HUES64 (cell line): ENCODE measurements at regions not wholly inside any gene's neighbourhood (a gene's known extent, or its start where the extent isn't known, plus 50 kb on each side); places are given as distances from the start of the nearest gene placed in this dataset.

ENCODE experiments used
- H3K27ac ChIP-seq: 2 replicates; pipeline ENCODE4 v1.7.0; 2013; ENCODE audit warnings: low read depth, low read length, inconsistent platforms
- H3K27me3 ChIP-seq: 2 replicates; pipeline ENCODE4 v1.6.1; 2013; ENCODE audit warnings: mild to moderate bottlenecking, low read length; ENCODE audit not compliant: insufficient read depth
- H3K36me3 ChIP-seq: 2 replicates; pipeline ENCODE4 v1.6.1; 2013; ENCODE audit warnings: mild to moderate bottlenecking, low read length; ENCODE audit not compliant: insufficient read depth
- H3K4me1 ChIP-seq: 2 replicates; pipeline ENCODE4 v1.6.1; 2013; ENCODE audit warnings: mild to moderate bottlenecking, low read length, moderate library complexity; ENCODE audit not compliant: insufficient read depth
- H3K4me3 ChIP-seq: 2 replicates; pipeline ENCODE4 v1.5.1; 2013; ENCODE audit warnings: mild to moderate bottlenecking, low read length, moderate library complexity
- H3K9ac ChIP-seq: 2 replicates; pipeline ENCODE4 v1.6.1; 2013; ENCODE audit warnings: mild to moderate bottlenecking, low read depth, low read length
- H3K9me3 ChIP-seq: 2 replicates; pipeline ENCODE4 v1.6.1; 2013; ENCODE audit warnings: low read depth, low read length; ENCODE audit not compliant: insufficient read depth
- WGBS: fragments of 150-250, 120-280 bp; methylation state at CpG from one replicate; pipeline ENCODE4 v1.1.7; 2013; ENCODE audit warnings: missing lambda C conversion rate; 5-methylcytosine and 5-hydroxymethylcytosine counted together

DNA sequence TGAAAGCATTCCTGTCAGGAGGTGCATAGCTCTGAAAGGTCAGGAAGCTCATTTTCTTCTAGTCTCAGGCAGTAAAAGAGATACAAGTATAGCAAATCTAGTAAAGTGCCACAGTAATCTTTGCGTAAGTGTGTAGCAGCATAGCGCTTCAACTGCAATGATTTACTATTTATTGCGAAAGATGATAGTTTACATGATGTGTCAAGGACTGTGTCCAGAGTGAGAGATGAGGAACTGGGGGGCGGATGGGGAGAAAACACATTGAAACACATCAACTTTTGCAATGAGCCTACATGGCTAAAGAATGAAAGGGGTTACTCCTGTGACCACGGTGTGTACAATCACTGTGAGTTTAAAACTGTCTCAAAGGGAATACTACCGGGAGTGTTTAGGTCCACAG is 644.4 kb downstream of the GALR1 start:
- H3K27me3 ChIP-seq, result no peaks in the 10 kb centered on the region
- H3K36me3 ChIP-seq, result no peaks in the 10 kb centered on the region
- no peak overlapping the region for H3K9ac ChIP-seq
- no peak overlapping the region for H3K4me3 ChIP-seq
- 97% methylated on average over 6 of the region's 6 CpGs for WGBS
- H3K4me1 ChIP-seq, result peaks cover 52% of the 10 kb centered on the region
- no peak overlapping the region for H3K27ac ChIP-seq
- H3K9me3 ChIP-seq, result no peaks in the 10 kb centered on the region

DNA sequence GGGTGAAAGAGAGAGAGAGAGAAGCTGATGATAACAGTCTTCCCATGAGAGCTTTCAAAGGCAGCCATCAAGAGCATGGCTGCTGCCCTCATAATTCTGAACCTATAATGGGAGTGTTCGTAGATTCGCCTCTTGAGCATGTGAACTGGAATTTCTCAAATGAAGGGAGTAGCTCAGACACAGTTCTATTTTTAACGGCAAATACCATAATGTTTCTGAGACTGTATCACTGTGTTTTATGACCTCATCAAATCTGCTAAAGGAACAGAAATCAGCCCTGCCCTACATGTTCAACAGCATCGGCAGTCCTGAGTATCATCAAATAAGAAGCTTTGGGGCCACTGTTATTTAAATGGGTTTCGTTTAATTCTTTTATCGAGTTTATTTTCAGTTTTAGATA is 645.6 kb downstream of the GALR1 start:
- no peak overlapping the region for H3K4me3 ChIP-seq
- WGBS, result 97% methylated on average over 6 of the region's 6 CpGs
- peaks cover 52% of the 10 kb centered on the region for H3K4me1 ChIP-seq
- H3K9ac ChIP-seq, result no peak overlapping the region
- H3K36me3 ChIP-seq, result no peaks in the 10 kb centered on the region
- H3K27me3 ChIP-seq, result no peaks in the 10 kb centered on the region
- no peaks in the 10 kb centered on the region for H3K9me3 ChIP-seq
- H3K27ac ChIP-seq, result no peak overlapping the region

DNA sequence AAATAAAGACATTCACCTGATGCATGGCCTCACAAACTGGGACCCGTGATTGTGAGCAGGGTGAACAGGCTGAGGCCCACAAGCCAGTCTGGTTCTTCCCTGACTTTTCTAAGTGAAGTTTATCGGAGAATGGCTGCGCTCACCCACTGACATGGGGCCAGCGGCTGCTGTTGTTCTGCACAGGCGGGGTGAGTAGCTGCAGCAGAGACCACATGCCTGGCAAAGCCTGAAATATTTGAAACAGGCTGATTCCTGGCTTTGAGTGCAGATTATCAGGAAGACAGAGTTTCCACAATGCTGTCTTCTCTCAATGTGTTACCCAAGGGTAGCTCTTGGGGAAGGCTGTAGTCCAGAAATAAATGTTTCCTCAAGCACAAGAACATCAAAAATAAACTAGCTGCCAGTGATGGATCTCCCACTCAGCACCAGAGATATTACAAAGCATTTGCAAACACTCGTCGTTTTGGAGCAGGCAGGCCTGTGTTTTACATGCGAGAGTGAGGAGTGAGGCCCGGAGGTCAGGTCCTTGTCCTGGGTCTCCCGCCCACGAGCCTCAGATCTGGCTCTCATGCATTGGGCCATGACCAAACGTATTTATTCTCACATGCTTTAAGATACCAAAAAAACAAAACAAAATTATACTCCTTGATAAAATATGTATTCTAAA is 647.1 kb downstream of the GALR1 start:
- H3K4me1 ChIP-seq, result peaks cover 46% of the 10 kb centered on the region
- no peak overlapping the region for H3K4me3 ChIP-seq
- H3K27ac ChIP-seq, result no peak overlapping the region
- WGBS, result 69% methylated on average over 12 of the region's 12 CpGs
- no peaks in the 10 kb centered on the region for H3K27me3 ChIP-seq
- H3K9ac ChIP-seq, result no peak overlapping the region
- no peaks in the 10 kb centered on the region for H3K9me3 ChIP-seq
- no peaks in the 10 kb centered on the region for H3K36me3 ChIP-seq

DNA sequence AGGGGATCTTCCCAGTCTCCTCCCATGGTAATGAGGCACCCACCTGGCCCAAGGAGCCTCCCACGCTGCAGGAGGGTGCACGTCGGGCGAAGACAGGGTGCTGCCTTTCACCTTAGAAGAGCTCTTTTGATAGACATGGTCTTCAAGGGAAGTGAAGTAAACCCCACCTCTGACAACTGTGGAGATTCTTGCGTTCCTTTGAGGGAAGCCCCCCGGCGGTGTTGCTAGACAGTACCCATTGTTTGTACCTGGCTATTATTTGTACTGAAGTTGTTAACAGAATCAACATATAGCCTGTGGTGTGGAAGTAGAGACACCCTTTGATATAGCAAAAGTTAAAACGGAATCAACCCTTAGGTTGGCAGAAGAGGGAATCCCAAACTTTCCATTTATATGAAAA is 648.0 kb downstream of the GALR1 start:
- Histone ChIP-seq H3K4me3 (no peak overlapping the region), H3K9ac (no peak overlapping the region), H3K27me3 (no peaks in the 10 kb centered on the region), H3K36me3 (no peaks in the 10 kb centered on the region), H3K9me3 (no peaks in the 10 kb centered on the region), H3K4me1 (peaks cover 37% of the 10 kb centered on the region), H3K27ac (no peak overlapping the region)
- 35% methylated on average over 8 of the region's 8 CpGs for WGBS

DNA sequence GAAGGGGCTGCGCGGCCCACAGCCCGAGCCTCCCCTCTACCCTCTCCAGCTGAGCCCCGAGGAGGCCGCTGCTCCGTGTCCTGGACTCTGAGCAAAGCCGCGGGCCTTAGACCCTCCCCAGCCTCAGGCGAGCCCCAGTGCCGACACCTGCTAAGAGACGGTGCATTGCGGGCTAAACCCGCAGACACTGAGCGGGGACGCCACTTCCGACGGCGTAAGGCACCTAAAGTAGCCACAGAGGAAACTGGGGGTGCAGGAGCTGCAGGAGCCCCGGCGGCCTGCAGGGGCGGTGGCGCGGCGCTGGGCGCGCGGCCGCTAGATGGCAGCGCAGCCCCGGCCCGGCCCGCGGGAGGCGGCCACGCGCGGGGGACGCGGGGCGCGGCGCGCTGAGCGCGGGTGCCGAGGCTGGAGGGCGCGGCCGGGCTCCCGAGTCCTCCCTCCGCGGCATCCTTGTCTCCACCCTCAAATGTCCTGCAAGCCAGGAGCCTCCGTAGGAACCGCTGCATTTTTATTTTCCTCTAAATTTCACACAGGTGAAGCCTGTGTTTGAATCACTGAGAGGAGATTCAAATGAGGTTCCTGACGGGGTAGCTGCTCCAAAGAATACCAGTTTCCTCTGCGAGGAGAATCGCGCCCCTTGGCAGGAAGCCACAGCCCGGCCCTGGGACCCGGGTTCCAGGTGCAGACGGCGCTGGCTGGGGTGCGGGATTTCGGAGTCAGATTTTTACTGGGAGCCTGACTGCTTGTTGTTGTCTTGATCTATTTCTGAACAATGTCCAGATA is 650.5 kb downstream of the GALR1 start:
- peaks cover 18% of the 10 kb centered on the region for H3K4me1 ChIP-seq
- H3K27me3 ChIP-seq, result no peaks in the 10 kb centered on the region
- peak overlapping the region; percentile 74 for H3K9ac ChIP-seq
- peak overlapping the region; percentile 72 for H3K4me3 ChIP-seq
- no peaks in the 10 kb centered on the region for H3K9me3 ChIP-seq
- H3K27ac ChIP-seq, result no peak overlapping the region
- 11% methylated on average over 64 of the region's 64 CpGs for WGBS
- H3K36me3 ChIP-seq, result no peaks in the 10 kb centered on the region

DNA sequence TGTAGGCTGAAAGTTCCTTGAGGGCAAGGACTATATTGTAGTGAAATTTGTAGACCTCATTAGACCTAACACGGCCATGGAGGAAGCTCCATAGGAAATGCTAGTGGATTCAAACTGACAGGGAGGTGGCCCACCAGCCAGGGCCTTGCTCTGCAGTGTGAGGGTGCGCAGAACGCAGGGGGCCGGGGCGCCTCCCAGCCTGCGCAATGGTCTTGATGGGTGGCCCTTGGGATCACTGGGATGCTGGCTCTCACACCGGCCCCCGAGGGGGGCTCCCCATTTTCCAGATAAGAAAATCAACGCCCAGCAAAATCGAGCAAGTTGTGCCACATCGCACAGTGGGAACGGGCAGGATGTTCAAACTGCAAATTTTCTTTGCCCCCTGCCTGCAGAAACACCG is 655.4 kb downstream of the GALR1 start:
- no peak overlapping the region for H3K4me3 ChIP-seq
- WGBS, result 95% methylated on average over 13 of the region's 13 CpGs
- no peaks in the 10 kb centered on the region for H3K4me1 ChIP-seq
- no peaks in the 10 kb centered on the region for H3K36me3 ChIP-seq
- H3K9me3 ChIP-seq, result no peaks in the 10 kb centered on the region
- H3K9ac ChIP-seq, result no peak overlapping the region
- H3K27ac ChIP-seq, result no peak overlapping the region
- H3K27me3 ChIP-seq, result no peaks in the 10 kb centered on the region

DNA sequence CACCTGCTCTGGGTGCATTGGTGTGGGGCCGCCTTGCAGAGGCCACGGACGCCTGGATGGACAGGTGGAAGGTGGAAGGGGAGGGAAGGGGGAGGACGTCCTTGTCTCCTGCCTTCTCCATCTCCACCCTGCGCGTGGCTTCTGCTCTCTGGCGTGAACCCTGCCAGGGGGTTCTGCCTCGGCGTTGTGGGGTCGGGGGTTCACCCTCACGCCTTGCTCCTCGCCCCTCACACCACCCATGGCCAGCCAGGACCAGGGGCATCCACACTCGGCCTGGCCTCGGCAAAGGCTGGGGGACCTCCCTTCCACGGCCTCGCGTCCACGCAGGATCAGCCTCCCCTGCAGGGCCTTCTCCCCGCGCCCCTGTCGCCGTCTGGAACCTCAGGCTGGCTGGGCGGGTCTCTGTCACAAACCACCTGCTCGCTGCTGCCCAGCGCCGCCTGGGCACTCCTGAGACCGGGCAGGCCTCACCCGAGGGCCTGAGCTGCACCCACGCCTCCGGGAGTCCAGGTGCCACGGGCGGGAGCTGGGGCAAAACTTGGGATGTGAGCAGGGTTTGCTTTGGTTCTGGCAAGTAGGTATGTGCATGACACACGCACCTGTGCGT is 655.9 kb downstream of the GALR1 start:
- H3K27me3 ChIP-seq, result no peaks in the 10 kb centered on the region
- no peak overlapping the region for H3K27ac ChIP-seq
- H3K9ac ChIP-seq, result no peak overlapping the region
- WGBS, result 93% methylated on average over 34 of the region's 34 CpGs
- no peaks in the 10 kb centered on the region for H3K4me1 ChIP-seq
- no peaks in the 10 kb centered on the region for H3K9me3 ChIP-seq
- no peak overlapping the region for H3K4me3 ChIP-seq
- H3K36me3 ChIP-seq, result no peaks in the 10 kb centered on the region

DNA sequence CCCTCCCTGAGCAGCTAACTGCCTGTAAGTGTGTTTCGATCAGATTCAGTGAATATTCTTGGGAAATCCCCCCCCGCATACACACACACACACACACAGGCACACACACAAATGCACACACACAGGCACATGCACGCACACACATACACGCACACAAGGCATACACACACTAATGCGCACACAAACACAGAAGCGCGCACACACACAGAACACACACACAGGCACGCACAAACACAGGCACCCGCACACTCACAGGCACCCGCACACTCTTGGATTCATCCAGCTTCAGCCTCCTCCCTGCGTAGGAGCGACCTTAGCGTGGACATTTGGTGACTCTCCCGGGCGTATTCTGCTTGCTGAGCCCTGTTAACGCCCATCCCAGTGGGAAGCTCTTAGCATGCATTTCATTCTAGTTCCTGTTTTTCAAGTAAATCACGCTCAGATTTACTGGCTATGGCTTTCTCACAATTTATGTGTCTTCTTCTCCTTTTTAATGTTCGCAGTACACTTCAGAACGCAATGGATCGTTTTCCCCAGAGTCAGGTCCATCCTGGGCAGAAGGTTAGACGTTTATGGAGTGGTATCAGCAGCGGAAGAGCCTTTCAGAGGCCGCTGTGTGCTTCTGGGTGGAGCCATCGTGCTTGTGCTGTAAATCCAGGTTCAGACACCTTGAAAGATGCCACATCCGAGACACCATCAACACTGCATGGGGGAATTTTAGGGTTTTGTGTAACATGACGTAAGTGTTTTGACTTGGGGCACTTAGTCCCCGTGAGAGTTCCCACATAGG is 656.6 kb downstream of the GALR1 start:
- H3K4me1 ChIP-seq, result peaks cover 3% of the 10 kb centered on the region; the same call in 1 of the 2 replicates
- H3K27me3 ChIP-seq, result no peaks in the 10 kb centered on the region
- no peaks in the 10 kb centered on the region for H3K36me3 ChIP-seq
- no peak overlapping the region for H3K4me3 ChIP-seq
- H3K9me3 ChIP-seq, result no peaks in the 10 kb centered on the region
- WGBS, result 78% methylated on average over 27 of the region's 27 CpGs
- no peak overlapping the region for H3K27ac ChIP-seq
- no peak overlapping the region for H3K9ac ChIP-seq

DNA sequence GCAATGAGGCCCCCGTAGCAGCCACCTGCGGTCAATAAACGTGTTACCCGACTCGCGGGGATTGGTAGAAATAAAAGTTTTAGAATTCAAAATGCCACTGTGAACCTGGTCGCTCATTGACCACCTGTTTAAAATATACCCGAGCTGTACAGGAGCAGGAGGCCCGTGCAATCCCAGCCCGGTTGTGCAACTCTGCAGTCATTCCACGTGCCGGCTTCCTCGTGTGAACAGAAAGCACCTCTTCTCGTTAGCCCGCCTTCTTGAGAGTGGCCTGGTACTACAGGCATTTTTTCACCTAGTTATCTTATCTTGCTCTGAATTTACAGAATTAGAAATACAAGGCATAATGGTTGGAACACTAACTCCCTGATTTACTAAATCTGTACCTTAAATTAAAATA is 660.7 kb downstream of the GALR1 start:
- Histone ChIP-seq H3K36me3 (no peaks in the 10 kb centered on the region), H3K27ac (no peak overlapping the region), H3K27me3 (no peaks in the 10 kb centered on the region), H3K4me1 (peaks cover 17% of the 10 kb centered on the region), H3K4me3 (no peak overlapping the region), H3K9ac (no peak overlapping the region), H3K9me3 (no peaks in the 10 kb centered on the region)
- WGBS, result 95% methylated on average over 15 of the region's 15 CpGs

DNA sequence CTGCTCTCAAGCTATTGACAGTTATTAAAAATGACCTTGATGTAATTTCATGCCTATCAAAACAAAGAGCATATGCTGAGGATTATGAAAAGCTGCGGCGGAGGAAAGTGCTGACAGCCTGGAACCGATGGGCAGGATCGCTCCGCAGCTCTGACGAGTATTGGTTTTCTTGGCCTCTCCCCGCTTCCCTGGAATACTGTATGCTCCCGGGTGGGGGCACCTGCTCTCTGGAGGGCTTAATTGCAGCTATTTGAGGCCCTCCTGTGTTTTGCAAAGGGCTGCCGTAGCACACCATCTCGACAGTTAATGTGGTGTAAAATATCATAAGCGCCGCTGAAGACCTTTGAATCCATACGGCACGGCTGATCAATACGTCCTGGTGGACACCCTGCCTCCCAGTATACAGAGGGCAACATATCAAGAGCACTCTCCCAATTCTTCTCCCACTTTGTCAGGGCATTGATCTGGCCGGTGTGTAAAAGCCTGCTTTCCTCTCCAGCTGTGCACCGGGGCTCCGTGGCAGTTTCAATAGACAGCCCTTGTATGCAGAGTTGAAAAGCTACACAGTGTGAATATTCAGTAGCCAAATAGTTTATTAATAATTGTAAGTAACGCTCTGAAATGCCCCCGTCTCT is 662.4 kb downstream of the GALR1 start:
- Histone ChIP-seq H3K9ac (no peak overlapping the region), H3K27ac (no peak overlapping the region), H3K4me1 (peaks cover 17% of the 10 kb centered on the region), H3K27me3 (no peaks in the 10 kb centered on the region), H3K4me3 (no peak overlapping the region), H3K9me3 (no peaks in the 10 kb centered on the region), H3K36me3 (no peaks in the 10 kb centered on the region)
- WGBS, result 85% methylated on average over 20 of the region's 20 CpGs
